HG02981 (cell line): ENCODE measurements at regions not wholly inside any gene's neighbourhood (a gene's known extent, or its start where the extent isn't known, plus 50 kb on each side); places are given as distances from the start of the nearest gene placed in this dataset.

Source experiments
- ATAC-seq: cut with Tn5 transposase; IDR thresholded peaks from one replicate; pipeline ENCODE4 v1.9.1; 2021; ENCODE audit warnings: mild to moderate bottlenecking, moderate library complexity; ENCODE audit not compliant: unreplicated experiment

GRCh38 chr4:4749137-4749536, 110.3 kb upstream of the MSX1 start:
- ATAC-seq = no peak

GRCh38 chr4:4746444-4746843, 113.0 kb upstream of the MSX1 start:
- no peak for ATAC-seq

- ATAC-seq = no peak
Measured at GRCh38 chr4:4740071-4740470, 119.4 kb upstream of the MSX1 start.

- ATAC-seq = no peak
Measured at GRCh38 chr4:4735870-4736269, 123.6 kb upstream of the MSX1 start.

DNA sequence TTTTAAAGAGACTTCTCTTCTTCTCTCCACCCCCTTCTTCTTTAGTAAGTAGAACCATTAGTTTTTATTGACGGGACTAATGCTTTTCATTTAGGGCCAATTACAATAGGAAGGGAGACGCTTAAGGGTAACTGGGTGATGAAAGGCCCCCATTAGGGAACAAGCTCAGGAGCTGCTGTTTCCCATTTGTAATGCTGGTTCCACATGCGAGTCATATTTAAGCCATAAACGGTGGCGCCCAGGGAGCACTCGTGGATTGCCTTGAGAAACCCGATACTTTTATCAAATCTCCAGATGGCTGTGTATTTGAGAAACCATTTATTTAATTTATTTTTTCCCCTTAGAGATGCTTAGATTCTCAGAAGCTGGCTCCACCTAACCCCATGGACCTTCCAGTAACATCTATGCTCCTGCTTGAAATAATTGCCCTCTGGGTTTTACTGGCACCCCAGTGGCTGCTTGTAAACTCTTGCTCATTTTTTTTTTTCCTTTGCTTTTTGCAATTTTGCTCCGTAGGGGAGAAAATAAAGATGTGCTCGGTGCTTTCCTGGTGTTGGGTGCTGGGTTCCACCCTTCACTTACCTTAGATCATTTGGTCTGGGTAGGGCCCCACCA, 124.2 kb upstream of the MSX1 start:
- ATAC-seq = no peak

DNA sequence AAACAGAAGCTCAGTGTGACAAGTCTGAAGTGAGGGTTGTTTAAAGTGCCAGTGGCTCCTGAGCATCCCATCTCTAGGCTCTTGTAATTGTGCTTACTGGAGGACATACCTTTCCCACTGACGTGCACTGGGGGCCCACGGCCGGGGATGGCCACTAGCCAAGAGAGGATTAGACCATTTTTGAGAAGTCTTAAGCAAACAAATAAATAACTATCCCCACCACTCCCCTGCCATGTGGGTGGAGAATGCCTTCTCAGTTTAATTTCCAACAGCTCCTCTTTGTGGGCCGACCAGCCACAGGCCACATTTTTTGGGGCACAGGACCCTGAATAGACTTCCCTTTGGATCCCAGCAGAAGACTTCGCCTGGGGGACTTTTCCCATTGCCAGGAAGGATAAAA, 125.0 kb upstream of the MSX1 start:
- ATAC-seq = no peak

- ATAC-seq = no peak
Measured at GRCh38 chr4:4733663-4734062, 125.8 kb upstream of the MSX1 start.

DNA sequence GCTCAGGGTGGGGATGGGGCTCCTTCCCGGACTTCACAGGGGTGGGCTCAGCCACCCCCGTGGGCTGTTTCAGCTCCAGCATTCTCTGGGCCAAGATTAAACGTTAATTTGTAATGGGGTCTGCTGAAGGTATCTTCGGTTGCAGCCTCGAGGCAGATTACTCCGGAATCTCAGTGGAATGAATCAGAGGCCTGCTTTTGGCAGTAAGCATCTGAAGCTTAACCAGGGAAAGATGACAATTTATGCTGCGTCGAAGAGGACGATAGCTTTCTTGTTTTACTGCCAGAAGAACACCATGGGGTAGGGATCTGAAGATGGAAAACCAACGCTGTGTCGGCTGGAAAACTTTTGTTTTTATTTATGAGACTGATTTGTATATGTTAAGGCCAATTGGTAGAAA, 129.2 kb upstream of the MSX1 start:
- no peak for ATAC-seq

DNA sequence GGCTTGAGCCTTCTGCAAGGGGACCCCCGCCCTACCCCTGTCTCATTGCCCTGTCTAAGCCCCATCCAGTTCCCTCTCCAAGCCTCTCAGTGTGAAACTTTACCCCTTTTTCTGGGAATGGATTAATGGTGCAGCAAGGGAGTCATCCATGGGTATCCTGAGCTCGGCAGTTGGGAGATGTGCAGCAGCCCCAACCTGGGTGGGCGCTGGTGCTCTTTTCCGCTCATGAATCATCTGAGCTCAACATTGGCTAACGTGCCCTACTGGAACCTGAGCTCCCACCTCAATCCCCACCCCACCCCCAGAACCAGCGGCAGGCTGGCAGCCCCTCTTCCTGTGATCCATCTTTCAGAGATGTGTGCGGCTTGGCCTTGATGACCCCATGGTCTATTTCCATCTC, 130.3 kb upstream of the MSX1 start:
- ATAC-seq = no peak

GRCh38 chr4:4727536-4727935, 131.9 kb upstream of the MSX1 start:
- no peak for ATAC-seq

DNA sequence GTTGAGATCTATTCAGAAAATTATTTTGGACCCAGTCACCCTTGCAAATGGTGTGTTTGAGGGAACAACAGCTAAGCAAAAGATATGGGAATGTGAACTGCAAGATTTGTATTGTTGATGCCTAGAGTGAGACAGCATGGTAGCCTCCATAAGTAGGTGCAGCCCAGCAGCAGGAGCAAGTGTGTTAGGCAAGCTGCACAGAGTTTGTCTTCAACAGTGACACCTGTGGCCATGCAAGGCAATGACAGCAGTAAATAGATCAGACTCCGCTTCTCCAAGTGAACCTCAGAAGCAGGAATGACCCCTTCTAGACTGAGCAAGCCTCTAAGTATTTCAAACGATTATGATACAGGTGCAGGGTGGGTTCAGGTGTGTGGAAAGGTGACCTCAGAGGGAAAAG, 133.4 kb upstream of the MSX1 start:
- no peak for ATAC-seq

- ATAC-seq = no peak
Measured at GRCh38 chr4:4724321-4724720, 135.1 kb upstream of the MSX1 start.

GRCh38 chr4:4721636-4722035, 137.8 kb upstream of the MSX1 start:
- no peak for ATAC-seq

GRCh38 chr4:4720646-4721045, 138.8 kb upstream of the MSX1 start:
- no peak for ATAC-seq

GRCh38 chr4:4719436-4719835, 140.0 kb upstream of the MSX1 start:
- no peak for ATAC-seq

GRCh38 chr4:4717692-4718091, 141.8 kb upstream of the MSX1 start:
- no peak for ATAC-seq

DNA sequence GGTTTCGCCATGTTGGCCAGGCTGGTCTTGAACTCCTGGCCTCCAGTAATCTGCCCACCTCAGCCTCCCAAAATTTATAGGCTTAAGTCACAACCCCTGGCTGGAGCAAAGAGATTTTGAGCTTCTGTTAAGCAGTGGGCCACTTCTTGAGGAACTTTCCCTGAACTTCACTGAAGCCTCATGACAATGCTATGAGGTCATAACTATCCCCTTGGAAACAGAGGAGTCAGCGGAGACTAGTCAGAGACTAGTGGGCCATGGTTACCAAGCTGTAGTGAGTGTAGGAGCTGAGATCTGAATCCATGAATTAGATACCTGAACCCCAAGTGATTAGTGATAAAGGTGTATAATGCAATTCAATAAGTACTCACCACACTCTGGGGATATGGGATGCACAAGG, 145.1 kb upstream of the MSX1 start:
- no peak for ATAC-seq

DNA sequence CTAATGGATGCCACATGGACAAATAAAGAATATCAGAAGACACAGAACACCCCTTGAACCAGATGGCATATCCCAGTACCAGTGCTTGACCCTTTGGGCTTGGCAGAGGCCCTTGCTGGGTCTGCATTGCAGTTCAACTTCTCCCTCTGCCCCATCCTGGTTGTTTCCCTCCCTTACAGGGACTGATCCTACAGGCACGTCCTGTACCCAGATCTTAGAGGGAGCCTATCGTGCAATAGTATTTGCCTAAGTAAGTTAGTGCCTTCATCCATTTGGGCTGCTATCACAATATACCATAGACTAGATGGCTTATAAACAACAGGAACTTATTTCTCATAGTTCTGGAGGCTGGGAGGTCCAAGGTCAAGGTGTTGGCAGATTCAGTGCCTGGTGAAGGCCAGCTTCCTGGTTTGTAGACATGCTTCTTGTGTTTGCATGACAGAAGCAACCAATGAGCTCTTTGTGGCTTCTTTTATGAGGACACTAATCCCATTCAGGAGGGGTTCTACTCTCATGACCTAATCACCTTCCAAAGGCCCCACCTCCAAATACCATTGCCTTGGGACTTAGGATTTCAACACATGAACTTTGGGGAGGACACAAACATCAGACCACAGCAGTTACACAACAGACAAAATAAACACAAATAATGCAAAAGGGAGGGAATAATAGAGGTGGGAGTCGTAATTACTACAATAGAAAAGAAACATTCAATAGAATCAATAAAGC, 146.5 kb upstream of the MSX1 start:
- ATAC-seq = no peak

DNA sequence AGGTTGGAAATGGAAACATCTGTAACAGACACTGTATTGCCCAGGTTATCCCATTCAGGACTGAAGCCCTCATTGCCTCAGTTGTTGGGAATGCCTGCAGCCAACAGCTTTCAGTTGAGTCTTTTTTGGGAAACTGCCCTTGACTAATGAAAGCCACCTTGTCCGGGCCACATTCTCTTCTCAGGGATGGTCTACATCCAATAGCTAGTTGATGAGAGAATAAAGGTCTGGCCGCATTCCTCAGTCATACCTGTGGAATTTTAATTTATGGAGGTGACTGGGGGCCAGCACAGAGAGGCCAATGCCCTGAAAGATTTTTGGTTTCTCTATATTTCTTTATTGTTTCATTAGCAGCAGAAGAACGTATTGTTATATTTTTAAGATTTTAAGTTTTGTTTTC, 147.6 kb upstream of the MSX1 start:
- ATAC-seq = no peak

DNA sequence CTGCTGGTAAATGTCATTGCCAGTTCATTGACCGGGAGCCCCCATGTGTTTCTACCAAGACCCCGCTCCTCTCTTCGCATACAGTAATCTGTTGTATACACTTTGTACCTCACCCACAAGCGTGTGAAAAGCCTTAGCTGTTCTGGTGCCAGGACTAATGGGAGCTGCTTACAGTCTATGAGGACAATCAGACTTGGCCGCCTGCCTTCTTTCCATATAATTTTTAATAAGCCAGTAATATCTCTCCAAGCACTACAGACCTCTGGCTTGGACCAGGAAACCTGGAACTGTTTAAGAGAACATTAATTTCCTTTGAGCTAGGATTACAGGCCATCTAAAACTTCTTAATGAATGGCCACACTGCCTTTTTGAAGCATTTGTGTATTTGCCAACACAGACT, 149.7 kb upstream of the MSX1 start:
- no peak for ATAC-seq

DNA sequence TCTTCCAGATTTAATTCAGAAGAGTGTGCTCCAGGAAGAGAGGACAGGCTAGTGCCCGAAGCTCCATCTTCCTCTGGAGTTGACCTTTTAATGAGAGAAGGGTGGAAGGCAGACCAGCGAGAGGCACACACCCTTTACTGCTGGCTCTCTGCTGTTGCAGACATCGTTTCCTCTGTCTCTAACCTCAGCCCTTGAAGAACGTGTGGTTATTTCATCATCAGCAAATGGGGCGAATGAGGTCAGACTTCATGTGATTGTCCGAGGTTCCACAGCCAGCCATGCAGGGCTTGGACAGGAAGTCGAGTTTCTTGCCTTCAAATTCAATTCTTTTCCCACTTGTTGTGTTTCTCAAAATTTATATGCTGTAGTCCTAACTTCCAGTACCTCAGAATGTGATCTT, 155.2 kb upstream of the MSX1 start:
- no peak for ATAC-seq

DNA sequence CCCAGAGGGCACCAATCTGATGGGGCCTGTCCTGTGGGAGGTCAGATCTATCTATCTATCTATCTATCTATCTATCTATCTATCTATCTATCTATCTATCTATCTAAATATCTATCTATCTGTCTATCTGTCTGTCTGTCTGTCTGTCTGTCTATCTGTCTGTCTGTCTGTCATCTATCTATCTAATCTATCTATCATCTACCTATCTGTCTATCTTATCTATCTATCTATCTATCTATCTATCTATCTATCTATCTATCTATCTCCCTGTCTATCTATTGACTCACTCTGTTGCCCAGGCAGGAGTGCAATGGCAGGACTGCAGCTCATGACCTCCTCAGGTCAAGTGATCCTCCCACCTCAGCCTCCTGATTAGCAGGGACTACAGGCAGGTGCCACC, 155.7 kb upstream of the STX18 start:
- ATAC-seq = no peak

GRCh38 chr4:4696530-4696929, 154.7 kb upstream of the STX18 start:
- ATAC-seq = no peak
